Osteoblast (primary cell): ENCODE measurements at regions not wholly inside any gene's neighbourhood (a gene's known extent, or its start where the extent isn't known, plus 50 kb on each side); places are given as distances from the start of the nearest gene placed in this dataset.
"Not testable (repeated sequence)": the region's sequence is repeated elsewhere in the genome, so short reads cannot be mapped to it uniquely, and the experiment has no call there.

Source experiments
- DNase-seq: peaks from one replicate; pipeline ENCODE4 v3.0.0; 2011; ENCODE audit warnings: low spot score, mixed read lengths; ENCODE audit not compliant: insufficient read length; ENCODE audit errors: missing footprints
- H2AFZ ChIP-seq: 2 replicates; pipeline ENCODE4 v1.6.0; 2011; ENCODE audit warnings: mild to moderate bottlenecking, low read length
- H3K27ac ChIP-seq: 2 replicates; pipeline ENCODE4 v1.5.1; 2011; ENCODE audit warnings: mild to moderate bottlenecking, low read depth, low read length, moderate library complexity
- H3K27me3 ChIP-seq: 2 replicates; pipeline ENCODE4 v1.6.0; 2012; ENCODE audit warnings: mild to moderate bottlenecking, control low read depth, inconsistent platforms, low read length, moderate library complexity; ENCODE audit not compliant: insufficient read depth
- H3K36me3 ChIP-seq: 2 replicates; pipeline ENCODE4 v1.5.1; 2011; ENCODE audit warnings: mild to moderate bottlenecking, low read length, control low read depth, moderate library complexity; ENCODE audit not compliant: insufficient read depth
- H3K4me1 ChIP-seq: 2 replicates; pipeline ENCODE4 v1.5.1; 2011; ENCODE audit warnings: mild to moderate bottlenecking, low read length, control low read depth, moderate library complexity; ENCODE audit not compliant: insufficient read depth
- H3K4me2 ChIP-seq: 2 replicates; pipeline ENCODE4 v1.6.0; 2011; ENCODE audit warnings: mild to moderate bottlenecking, low read length; ENCODE audit not compliant: insufficient read depth
- H3K4me3 ChIP-seq: fragments of 200-600 bp; sonication (generic); 3 replicates; pipeline ENCODE4 v1.5.1; 2012; ENCODE audit warnings: mild to moderate bottlenecking, low read length, inconsistent platforms; ENCODE audit not compliant: insufficient read depth
- H3K79me2 ChIP-seq: 2 replicates; pipeline ENCODE4 v1.6.0; 2012; ENCODE audit warnings: mild to moderate bottlenecking, low read length, control low read depth, inconsistent platforms; ENCODE audit not compliant: insufficient read depth
- H3K9me3 ChIP-seq: 2 replicates; pipeline ENCODE4 v1.5.1; 2011; ENCODE audit warnings: low read depth, low read length, control low read depth
- H4K20me1 ChIP-seq: 2 replicates; pipeline ENCODE4 v1.6.0; 2012; ENCODE audit warnings: mild to moderate bottlenecking, low read length, control low read depth; ENCODE audit not compliant: insufficient read depth

GRCh38 chr4:9537101-9537500, 92.9 kb downstream of the DEFB131A start:
- H3K27ac ChIP-seq, H3K9me3 ChIP-seq, H2AFZ ChIP-seq, H3K4me3 ChIP-seq, H3K27me3 ChIP-seq, H3K79me2 ChIP-seq, H4K20me1 ChIP-seq, H3K36me3 ChIP-seq, H3K4me2 ChIP-seq, H3K4me1 ChIP-seq, DNase-seq: not testable (repeated sequence)

- H2AFZ ChIP-seq, H3K4me3 ChIP-seq, H3K4me1 ChIP-seq, H3K27me3 ChIP-seq, H3K36me3 ChIP-seq, H3K4me2 ChIP-seq, H3K79me2 ChIP-seq, DNase-seq, H3K27ac ChIP-seq, H4K20me1 ChIP-seq, H3K9me3 ChIP-seq: not testable (repeated sequence)
Measured at GRCh38 chr4:9539939-9540520, 95.8 kb downstream of the DEFB131A start.

GRCh38 chr4:9541388-9541915, 97.2 kb downstream of the DEFB131A start:
- H4K20me1 ChIP-seq, H3K27me3 ChIP-seq, H3K79me2 ChIP-seq, H2AFZ ChIP-seq, H3K4me2 ChIP-seq, H3K4me3 ChIP-seq, H3K36me3 ChIP-seq, H3K27ac ChIP-seq, H3K9me3 ChIP-seq, DNase-seq, H3K4me1 ChIP-seq: not testable (repeated sequence)

GRCh38 chr4:9544851-9545250, 100.6 kb downstream of the DEFB131A start:
- H3K4me1 ChIP-seq, H3K9me3 ChIP-seq, DNase-seq, H3K4me2 ChIP-seq, H4K20me1 ChIP-seq, H3K27me3 ChIP-seq, H3K79me2 ChIP-seq, H3K4me3 ChIP-seq, H3K36me3 ChIP-seq, H3K27ac ChIP-seq, H2AFZ ChIP-seq: not testable (repeated sequence)

GRCh38 chr4:9547470-9547869, 103.3 kb downstream of the DEFB131A start:
- not testable (repeated sequence) for H2AFZ ChIP-seq, DNase-seq, H3K4me1 ChIP-seq, H3K27ac ChIP-seq, H3K79me2 ChIP-seq, H3K27me3 ChIP-seq, H4K20me1 ChIP-seq, H3K9me3 ChIP-seq, H3K36me3 ChIP-seq, H3K4me3 ChIP-seq, H3K4me2 ChIP-seq

- H4K20me1 ChIP-seq, DNase-seq, H3K27me3 ChIP-seq, H3K36me3 ChIP-seq, H2AFZ ChIP-seq, H3K79me2 ChIP-seq, H3K9me3 ChIP-seq, H3K4me3 ChIP-seq, H3K27ac ChIP-seq, H3K4me2 ChIP-seq, H3K4me1 ChIP-seq: not testable (repeated sequence)
Measured at GRCh38 chr4:9556076-9556475, 111.9 kb downstream of the DEFB131A start.

GRCh38 chr4:9577869-9578268, 133.7 kb downstream of the DEFB131A start:
- DNase-seq, H4K20me1 ChIP-seq, H3K4me3 ChIP-seq, H3K79me2 ChIP-seq, H3K4me1 ChIP-seq, H3K9me3 ChIP-seq, H3K27ac ChIP-seq, H3K36me3 ChIP-seq, H3K4me2 ChIP-seq, H2AFZ ChIP-seq, H3K27me3 ChIP-seq: not testable (repeated sequence)

- not testable (repeated sequence) for H3K36me3 ChIP-seq, H2AFZ ChIP-seq, H3K4me2 ChIP-seq, DNase-seq, H3K9me3 ChIP-seq, H3K79me2 ChIP-seq, H3K4me3 ChIP-seq, H4K20me1 ChIP-seq, H3K27ac ChIP-seq, H3K4me1 ChIP-seq, H3K27me3 ChIP-seq
Measured at GRCh38 chr4:9582880-9583279, 138.7 kb downstream of the DEFB131A start.
